Endothelial cell of umbilical vein (primary cell): ENCODE measurements at regions not wholly inside any gene's neighbourhood (a gene's known extent, or its start where the extent isn't known, plus 50 kb on each side); places are given as distances from the start of the nearest gene placed in this dataset.

Experiments used
- BruUV-seq: library from RNA; stranded (reverse); fragments of 400-500 nt; replicated peaks from 2 replicates; lab custom pipeline; 2021; lab: Mats Ljungman, UMichigan
- CTCF ChIA-PET: fragments of 300-600, 350-600 bp; sonication (Branson Sonifier 250); formaldehyde crosslinking; loops from one replicate; lab custom pipeline; 2021; ENCODE audit warnings: antibody characterized with exemption, inconsistent platforms; lab: Charles Lee
- POLR2A ChIA-PET: fragments of 300-600, 350-600 bp; sonication (Branson Sonifier 250); formaldehyde crosslinking; loops from one replicate; lab custom pipeline; 2021; ENCODE audit warnings: antibody characterized with exemption, inconsistent platforms; lab: Charles Lee
- DNase-seq: peaks from one replicate; pipeline ENCODE4 v3.0.0-alpha.2; 2011; ENCODE audit warnings: low read depth, low spot score
- FAIRE-seq: peaks from 2 replicates; lab custom pipeline; 2011; peaks lifted over from hg19 to GRCh38; lab: Jason Lieb, UNC
- H2AFZ ChIP-seq: 2 replicates; pipeline ENCODE4 v1.6.0; 2012; ENCODE audit warnings: low read depth, low read length, control low read depth, inconsistent platforms
- H3K27ac ChIP-seq: 2 replicates; pipeline ENCODE4 v1.5.1; 2011; ENCODE audit warnings: low read depth, mild to moderate bottlenecking, control low read depth, low read length, moderate library complexity; ENCODE audit not compliant: insufficient read depth
- H3K27me3 ChIP-seq, 2 experiments: 2 replicates each; pipeline versions ENCODE4 v1.6.0 to v1.6.1; 2011; ENCODE audit warnings: low read length in 2 of 2, mixed read lengths in 1 of 2; ENCODE audit not compliant: control insufficient read depth in 2 of 2, insufficient read depth in 2 of 2
- H3K36me3 ChIP-seq, 2 experiments: 2 replicates in 1 of 2; 3 replicates in 1 of 2; pipeline ENCODE4 v1.5.1; 2011; ENCODE audit warnings: low read length in 2 of 2, mild to moderate bottlenecking in 1 of 2, moderate library complexity in 1 of 2; ENCODE audit not compliant: control insufficient read depth in 2 of 2, insufficient read depth in 2 of 2; ENCODE audit errors: extremely low read depth in 1 of 2
- H3K4me1 ChIP-seq: 3 replicates; pipeline ENCODE4 v1.5.1; 2011; ENCODE audit warnings: mild to moderate bottlenecking, low read length; ENCODE audit not compliant: control insufficient read depth, insufficient read depth; ENCODE audit errors: extremely low read depth
- H3K4me2 ChIP-seq: 2 replicates; pipeline ENCODE4 v1.6.1; 2011; ENCODE audit warnings: low read length, control low read depth, mixed read lengths; ENCODE audit not compliant: insufficient read depth
- H3K4me3 ChIP-seq, 3 experiments: fragments of 200-600 bp in 1 of 3; sonication (generic), shearing (Covaris generic) in 1 of 3; replicated peaks in 1 of 3; 2 replicates each; pipeline ENCODE4 v1.5.1; 2011 to 2016; ENCODE audit warnings: control low read depth in 3 of 3, low read length in 3 of 3, mild to moderate bottlenecking in 2 of 3, inconsistent platforms in 1 of 3, low read depth in 1 of 3, moderate library complexity in 1 of 3; ENCODE audit not compliant: insufficient read depth in 1 of 3
- H3K79me2 ChIP-seq: 2 replicates; pipeline ENCODE4 v1.6.0; 2012; ENCODE audit warnings: low read length, inconsistent platforms; ENCODE audit not compliant: control insufficient read depth, insufficient read depth
- H3K9ac ChIP-seq: replicated peaks from 2 replicates; pipeline ENCODE3; 2011; ENCODE audit warnings: low read length, control low read depth; ENCODE audit not compliant: insufficient read depth; ENCODE audit errors: extremely low read depth
- H3K9me1 ChIP-seq: replicated peaks from 3 replicates; pipeline ENCODE4 v1.6.0; 2011; ENCODE audit warnings: mild to moderate bottlenecking, low read length; ENCODE audit not compliant: control insufficient read depth, insufficient read depth; ENCODE audit errors: extremely low read depth
- H3K9me3 ChIP-seq: replicated peaks from 2 replicates; pipeline ENCODE4 v1.5.1; 2012; ENCODE audit warnings: low read length, inconsistent platforms; ENCODE audit not compliant: control insufficient read depth, insufficient read depth
- H4K20me1 ChIP-seq: replicated peaks from 2 replicates; pipeline ENCODE3; 2011; ENCODE audit warnings: mild to moderate bottlenecking, low read length; ENCODE audit not compliant: control insufficient read depth, insufficient read depth; ENCODE audit errors: extremely low read depth
- CTCF ChIP-seq, 2 donors: IDR thresholded peaks; 1 replicate in 1 of 2; 2 replicates in 1 of 2; pipeline ENCODE4 v1.5.1; 2011; ENCODE audit warnings: low read length in 2 of 2, mild to moderate bottlenecking in 2 of 2, moderate library complexity in 2 of 2, control low read depth in 1 of 2, inconsistent platforms in 1 of 2, low read depth in 1 of 2; ENCODE audit not compliant: insufficient read depth in 1 of 2; ENCODE audit errors: extremely low read depth in 1 of 2
- EZH2 ChIP-seq: IDR thresholded peaks from 2 replicates; pipeline ENCODE4 v1.6.1; 2012; ENCODE audit warnings: borderline replicate concordance, low read depth, mild to moderate bottlenecking, moderate library complexity, low read length, inconsistent platforms; ENCODE audit not compliant: severe bottlenecking
- FOS ChIP-seq: IDR thresholded peaks from 2 replicates; pipeline ENCODE4 v1.6.1; 2011; ENCODE audit warnings: mild to moderate bottlenecking, low read length, moderate library complexity, borderline replicate concordance; ENCODE audit not compliant: insufficient read depth
- GATA2 ChIP-seq: IDR thresholded peaks from 2 replicates; pipeline ENCODE4 v1.7.0; 2011; ENCODE audit warnings: low read depth, mild to moderate bottlenecking, moderate library complexity, mixed read lengths, low read length; ENCODE audit not compliant: insufficient read length, insufficient read depth
- JUN ChIP-seq: IDR thresholded peaks from 2 replicates; pipeline ENCODE4 v1.6.1; 2011; ENCODE audit warnings: borderline replicate concordance, low read depth; ENCODE audit not compliant: insufficient read length, insufficient read depth
- MAX ChIP-seq: IDR thresholded peaks from 2 replicates; pipeline ENCODE4 v1.6.1; 2011; ENCODE audit not compliant: insufficient read depth, insufficient read length
- MYC ChIP-seq: IDR thresholded peaks from one replicate; pipeline ENCODE4 v1.6.1; 2011; ENCODE audit warnings: mild to moderate bottlenecking, low read depth, low read length
- POLR2A ChIP-seq: IDR thresholded peaks from 2 replicates; pipeline ENCODE4 v1.6.1; 2012; ENCODE audit warnings: low read depth, mild to moderate bottlenecking, control low read depth, low read length
- POLR2AphosphoS5 ChIP-seq: IDR thresholded peaks from 2 replicates; pipeline ENCODE4 v1.6.1; 2012; ENCODE audit warnings: low read depth, mild to moderate bottlenecking, control low read depth, low read length, moderate library complexity; ENCODE audit not compliant: insufficient read depth
- dilution Hi-C: fragments of 300-500 bp; cut with MboI; formaldehyde crosslinking; loops from one replicate; pipeline ENCODE4 v1.15.0; 2019; ENCODE audit warnings: low sequenced_read_pairs; ENCODE audit not compliant: extremely low pct_ligation_motif_present
- intact Hi-C: fragments of 100-400 bp; cut with micrococcal nuclease; formaldehyde crosslinking; loops from one replicate; pipeline ENCODE4 v1.10.0; 2022

- no TSS peak for BruUV-seq
- Histone ChIP-seq H3K4me3 (no peak overlapping the region), H4K20me1 (no peaks in the 10 kb centered on the region), H3K4me2 (no peak overlapping the region), H2AFZ (no peak overlapping the region), H3K9ac (no peak overlapping the region), H3K79me2 (no peaks in the 10 kb centered on the region), H3K9me3 (no peaks in the 10 kb centered on the region), H3K36me3 (no peaks in the 10 kb centered on the region), H3K4me1 (peaks cover 4% of the 10 kb centered on the region), H3K27me3 (no peaks in the 10 kb centered on the region), H3K9me1 (no peaks in the 10 kb centered on the region), H3K27ac (no peak overlapping the region)
- dilution Hi-C loops: no loop called here
- intact Hi-C loops: no loop called here
- ChIA-PET POLR2A (no interaction called here), CTCF (no interaction called here)
- no peak for FAIRE-seq
- no peak for TF ChIP-seq GATA2
- no peak for TF ChIP-seq MYC
- no peak for TF ChIP-seq MAX
- TF ChIP-seq JUN: no peak
- no peak for TF ChIP-seq POLR2AphosphoS5
- TF ChIP-seq EZH2: no peak
- TF ChIP-seq POLR2A: no peak
- TF ChIP-seq CTCF (IDR thresholded peaks at IDR 0.05; ENCODE audit: extremely low read depth in 1 of 2, insufficient read depth in 1 of 2, low read depth in 1 of 2, low read length in 2 of 2): no peak
- no peak for TF ChIP-seq FOS
- DNase-seq: no peak
Observed at GRCh38 chr7:46834921-46835320, 747.0 kb downstream of the TNS3 start.
